Caco-2 (cell line): ENCODE measurements at regions not wholly inside any gene's neighbourhood (a gene's known extent, or its start where the extent isn't known, plus 50 kb on each side); places are given as distances from the start of the nearest gene placed in this dataset.

Experiments
- BruUV-seq: library from RNA; stranded (reverse); fragments of 400-500 nt; replicated peaks from 2 replicates; lab custom pipeline; 2021; lab: Mats Ljungman, UMichigan
- CTCF ChIA-PET: fragments of 300-600 bp; sonication (Branson Sonifier 250); formaldehyde crosslinking; loops from one replicate; lab custom pipeline; 2022; ENCODE audit warnings: antibody characterized with exemption; lab: Charles Lee
- POLR2A ChIA-PET: fragments of 300-600 bp; sonication (Branson Sonifier 250); formaldehyde crosslinking; loops from one replicate; lab custom pipeline; 2022; ENCODE audit warnings: antibody characterized with exemption; lab: Charles Lee
- DNase-seq, 2 experiments: peaks; one replicate each; pipeline versions ENCODE4 v3.0.0 to v3.0.0-alpha.2; 2020 to 2022
- H3K27me3 ChIP-seq: replicated peaks from 2 replicates; pipeline ENCODE4 v1.6.0; 2011; ENCODE audit warnings: low read length; ENCODE audit not compliant: control insufficient read depth, insufficient read depth
- H3K36me3 ChIP-seq: 2 replicates; pipeline ENCODE4 v1.5.1; 2011; ENCODE audit warnings: low read length; ENCODE audit not compliant: control insufficient read depth, insufficient read depth
- H3K4me1 ChIP-seq: fragments of 250-450 bp; sonication (Bioruptor Pico); 2 replicates; pipeline ENCODE4 v1.5.1; 2020; ENCODE audit warnings: mild to moderate bottlenecking
- H3K4me3 ChIP-seq: 2 replicates; pipeline ENCODE4 v1.5.1; 2011; ENCODE audit warnings: low read depth, mild to moderate bottlenecking, control low read depth, low read length
- H3K9me3 ChIP-seq: fragments of 250-450 bp; sonication (Bioruptor Pico); 2 replicates; pipeline ENCODE4 v1.5.1; 2020; ENCODE audit warnings: mild to moderate bottlenecking, moderate library complexity
- H3K27ac Mint-ChIP-seq: one replicate; pipeline ENCODE4 v1.8.0; 2022; ENCODE audit warnings: mixed read lengths; ENCODE audit not compliant: unreplicated experiment
- H3K27me3 Mint-ChIP-seq: one replicate; pipeline ENCODE4 v1.8.0; 2022; ENCODE audit warnings: mixed read lengths; ENCODE audit not compliant: insufficient read depth, unreplicated experiment
- H3K36me3 Mint-ChIP-seq: one replicate; pipeline ENCODE4 v1.8.0; 2022; ENCODE audit warnings: mild to moderate bottlenecking, mixed read lengths; ENCODE audit not compliant: insufficient read depth, unreplicated experiment
- H3K4me1 Mint-ChIP-seq: one replicate; pipeline ENCODE4 v1.8.0; 2022; ENCODE audit warnings: low read depth, mixed read lengths; ENCODE audit not compliant: unreplicated experiment
- H3K4me3 Mint-ChIP-seq: one replicate; pipeline ENCODE4 v1.8.0; 2022; ENCODE audit warnings: mild to moderate bottlenecking, moderate library complexity, mixed read lengths; ENCODE audit not compliant: unreplicated experiment
- H3K9me3 Mint-ChIP-seq: one replicate; pipeline ENCODE4 v1.8.0; 2022; ENCODE audit warnings: mixed read lengths; ENCODE audit not compliant: unreplicated experiment
- CTCF ChIP-seq, 2 experiments: fragments of 200-600 bp in 1 of 2; IDR thresholded peaks; 1 replicate in 1 of 2; 2 replicates in 1 of 2; pipeline versions ENCODE4 v1.5.1 to v1.8.0; 2011 to 2022; ENCODE audit warnings: antibody characterized with exemption in 1 of 2, control low read depth in 1 of 2, inconsistent platforms in 1 of 2, low read depth in 1 of 2, low read length in 1 of 2, mild to moderate bottlenecking in 1 of 2, moderate library complexity in 1 of 2; ENCODE audit not compliant: insufficient read depth in 1 of 2, severe bottlenecking in 1 of 2, unreplicated experiment in 1 of 2
- intact Hi-C: fragments of 100-400 bp; cut with micrococcal nuclease; formaldehyde crosslinking; loops from one replicate; pipeline ENCODE4 v1.10.0; 2022; ENCODE audit not compliant: unreplicated experiment

DNA sequence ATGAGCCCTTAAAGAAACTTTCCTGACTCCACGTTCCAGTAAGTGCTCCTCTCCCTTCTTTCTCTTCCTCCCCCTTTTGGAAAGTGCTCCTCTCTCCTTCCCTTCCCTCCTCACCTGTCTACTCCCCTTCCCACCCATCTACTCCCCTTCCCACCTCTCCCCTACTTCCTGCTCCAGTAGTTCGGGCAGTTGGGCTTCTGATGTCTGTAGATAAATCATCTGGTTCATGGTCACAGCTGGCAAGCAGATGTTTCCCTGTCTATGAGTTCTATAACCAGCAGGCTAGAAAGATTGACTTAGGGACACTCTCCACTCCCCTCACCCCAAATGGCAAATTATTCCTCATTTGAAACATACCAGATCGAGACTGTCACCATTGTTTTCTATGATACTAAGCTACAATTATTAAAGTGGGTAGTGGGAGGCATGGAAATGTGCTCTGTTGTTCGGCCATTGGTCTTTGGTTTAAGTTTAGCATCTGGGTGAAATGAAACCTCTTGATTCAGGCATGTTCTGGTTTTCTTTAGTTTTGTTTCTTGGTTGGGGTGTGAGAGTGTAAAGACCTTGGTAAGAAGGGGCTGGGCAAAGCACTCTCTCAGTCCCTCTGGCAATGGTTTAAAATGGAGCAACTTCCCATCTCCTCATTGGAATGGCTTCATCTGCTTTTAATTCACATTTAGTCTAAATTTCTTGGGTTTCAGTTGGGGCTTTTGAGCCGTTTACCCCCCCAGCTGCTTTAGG, 413.2 kb upstream of the SPRED2 start:
- Histone ChIP-seq H3K4me1 (no peaks in the 10 kb centered on the region), H3K36me3 (no peaks in the 10 kb centered on the region), H3K4me3 (no peak overlapping the region), H3K27me3 (no peaks in the 10 kb centered on the region), H3K9me3 (no peaks in the 10 kb centered on the region)
- ChIA-PET POLR2A (no interaction called here), CTCF (no interaction called here)
- Mint-ChIP-seq H3K4me1 (no peaks in the 10 kb centered on the region), H3K27ac (no peak overlapping the region), H3K9me3 (no peaks in the 10 kb centered on the region), H3K36me3 (no peaks in the 10 kb centered on the region), H3K27me3 (peaks cover 7% of the 10 kb centered on the region), H3K4me3 (no peak overlapping the region)
- no TSS peak for BruUV-seq
- no peak for TF ChIP-seq CTCF (IDR thresholded peaks at IDR 0.05; ENCODE audit: insufficient read depth in 1 of 2, low read depth in 1 of 2, low read length in 1 of 2, severe bottlenecking in 1 of 2, unreplicated experiment in 1 of 2)
- intact Hi-C loops = no loop called here
- DNase-seq = no peak

- H3K27ac Mint-ChIP-seq = no peak overlapping the region
- no peaks in the 10 kb centered on the region for H3K9me3 Mint-ChIP-seq
- no peaks in the 10 kb centered on the region for H3K9me3 ChIP-seq
- no peaks in the 10 kb centered on the region for H3K36me3 Mint-ChIP-seq
- BruUV-seq = no TSS peak
- CTCF ChIA-PET = no interaction called here
- peaks cover 4% of the 10 kb centered on the region for H3K27me3 Mint-ChIP-seq
- H3K4me3 ChIP-seq = no peak overlapping the region
- DNase-seq = no peak
- no peaks in the 10 kb centered on the region for H3K27me3 ChIP-seq
- TF ChIP-seq CTCF (IDR thresholded peaks at IDR 0.05; ENCODE audit: insufficient read depth in 1 of 2, low read depth in 1 of 2, low read length in 1 of 2, severe bottlenecking in 1 of 2, unreplicated experiment in 1 of 2) = no peak
- no peaks in the 10 kb centered on the region for H3K4me1 Mint-ChIP-seq
- H3K4me1 ChIP-seq = no peaks in the 10 kb centered on the region
- intact Hi-C loops = no loop called here
- H3K36me3 ChIP-seq = no peaks in the 10 kb centered on the region
- H3K4me3 Mint-ChIP-seq = no peak overlapping the region
- POLR2A ChIA-PET = no interaction called here
Measured at GRCh38 chr2:65842104-65842503, 409.7 kb upstream of the SPRED2 start.

GRCh38 chr2:65835975-65836549, 403.7 kb upstream of the SPRED2 start:
- TF ChIP-seq CTCF (IDR thresholded peaks at IDR 0.05; ENCODE audit: insufficient read depth in 1 of 2, low read depth in 1 of 2, low read length in 1 of 2, severe bottlenecking in 1 of 2, unreplicated experiment in 1 of 2) = no peak
- Mint-ChIP-seq H3K4me1 (no peaks in the 10 kb centered on the region), H3K9me3 (no peaks in the 10 kb centered on the region), H3K36me3 (no peaks in the 10 kb centered on the region), H3K27ac (no peak overlapping the region), H3K27me3 (peaks cover 21% of the 10 kb centered on the region), H3K4me3 (no peak overlapping the region)
- DNase-seq = no peak
- Histone ChIP-seq H3K4me3 (no peak overlapping the region), H3K4me1 (no peaks in the 10 kb centered on the region), H3K36me3 (no peaks in the 10 kb centered on the region), H3K27me3 (peaks cover 1% of the 10 kb centered on the region; the same call in 1 of the 2 replicates), H3K9me3 (no peaks in the 10 kb centered on the region)
- POLR2A ChIA-PET = no interaction called here
- CTCF ChIA-PET = no interaction called here
- no TSS peak for BruUV-seq
- intact Hi-C loops = no loop called here
